Gastrocnemius medialis (tissue), 4 donors: ENCODE measurements at regions not wholly inside any gene's neighbourhood (a gene's known extent, or its start where the extent isn't known, plus 50 kb on each side); places are given as distances from the start of the nearest gene placed in this dataset.

Experiments used
- POLR2A ChIP-seq, 2 donors: fragments of 450-650 bp; IDR thresholded peaks; one replicate each; pipeline ENCODE4 v1.6.1; 2017; ENCODE audit warnings: antibody characterized with exemption in 2 of 2, mild to moderate bottlenecking in 2 of 2, moderate library complexity in 2 of 2
- TF ChIP-seq, protein P1 (sequence below), 5 experiments: fragments of 450-650 bp in 3 of 5; fragments of 200-600 bp in 2 of 5; sonication (generic) in 2 of 5; IDR thresholded peaks in 4 of 5; conservative IDR thresholded peaks in 1 of 5; 1 replicate in 4 of 5; 2 replicates in 1 of 5; pipeline ENCODE4 v1.5.1; 2016 to 2019; ENCODE audit warnings: antibody characterized with exemption in 5 of 5, mild to moderate bottlenecking in 3 of 5, moderate library complexity in 3 of 5

DNA sequence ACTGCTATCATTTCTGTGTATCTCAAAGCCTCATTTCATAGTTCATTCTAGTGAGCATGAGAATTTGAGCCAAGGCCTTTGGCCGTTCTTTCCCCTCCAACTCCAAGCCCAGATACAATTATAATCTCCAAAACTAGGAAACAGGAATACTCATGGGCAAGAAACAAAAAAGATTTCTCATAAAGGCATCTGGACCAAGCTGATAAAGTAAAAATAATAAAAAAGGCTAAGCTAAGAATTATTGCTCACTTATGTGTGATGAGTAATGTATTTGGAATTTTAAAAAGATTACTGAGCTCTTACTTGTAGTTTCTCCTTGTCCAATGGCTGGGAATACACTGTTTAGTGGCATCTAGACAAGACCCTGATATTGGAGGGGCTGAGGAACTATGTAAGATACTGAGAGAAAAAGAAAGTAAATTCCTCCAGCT lies 196.4 kb upstream of the POM121L12 start:
- TF ChIP-seq, protein P1, sequence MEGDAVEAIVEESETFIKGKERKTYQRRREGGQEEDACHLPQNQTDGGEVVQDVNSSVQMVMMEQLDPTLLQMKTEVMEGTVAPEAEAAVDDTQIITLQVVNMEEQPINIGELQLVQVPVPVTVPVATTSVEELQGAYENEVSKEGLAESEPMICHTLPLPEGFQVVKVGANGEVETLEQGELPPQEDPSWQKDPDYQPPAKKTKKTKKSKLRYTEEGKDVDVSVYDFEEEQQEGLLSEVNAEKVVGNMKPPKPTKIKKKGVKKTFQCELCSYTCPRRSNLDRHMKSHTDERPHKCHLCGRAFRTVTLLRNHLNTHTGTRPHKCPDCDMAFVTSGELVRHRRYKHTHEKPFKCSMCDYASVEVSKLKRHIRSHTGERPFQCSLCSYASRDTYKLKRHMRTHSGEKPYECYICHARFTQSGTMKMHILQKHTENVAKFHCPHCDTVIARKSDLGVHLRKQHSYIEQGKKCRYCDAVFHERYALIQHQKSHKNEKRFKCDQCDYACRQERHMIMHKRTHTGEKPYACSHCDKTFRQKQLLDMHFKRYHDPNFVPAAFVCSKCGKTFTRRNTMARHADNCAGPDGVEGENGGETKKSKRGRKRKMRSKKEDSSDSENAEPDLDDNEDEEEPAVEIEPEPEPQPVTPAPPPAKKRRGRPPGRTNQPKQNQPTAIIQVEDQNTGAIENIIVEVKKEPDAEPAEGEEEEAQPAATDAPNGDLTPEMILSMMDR (IDR thresholded peaks at IDR 0.05 in 4 of 5, conservative IDR thresholded peaks at IDR 0.05 in 1 of 5), result no peak
- TF ChIP-seq POLR2A (IDR thresholded peaks at IDR 0.05), result no peak
